SH-SY5Y (cell line): ENCODE measurements at regions not wholly inside any gene's neighbourhood (a gene's known extent, or its start where the extent isn't known, plus 50 kb on each side); places are given as distances from the start of the nearest gene placed in this dataset.

ENCODE experiments used
- GATA2 ChIP-seq: IDR thresholded peaks from 2 replicates; pipeline ENCODE4 v1.6.1; 2011; ENCODE audit warnings: mild to moderate bottlenecking, low read depth, low read length
- GATA3 ChIP-seq: IDR thresholded peaks from 2 replicates; pipeline ENCODE4 v1.6.1; 2011; ENCODE audit warnings: low read depth, mild to moderate bottlenecking, low read length, moderate library complexity

GRCh38 chr14:65203574-65203973, 101.3 kb upstream of the MAX start:
- TF ChIP-seq GATA3 (no peak), GATA2 (no peak)
